IMR-90 (cell line): ENCODE measurements at regions not wholly inside any gene's neighbourhood (a gene's known extent, or its start where the extent isn't known, plus 50 kb on each side); places are given as distances from the start of the nearest gene placed in this dataset.

Experiments used
- ATAC-seq: fragments of 200-7000 bp; cut with Tn5 transposase; 2 replicates; pipeline ENCODE4 v1.9.1; 2020; ENCODE audit warnings: low read depth, mild to moderate bottlenecking, moderate library complexity
- BruUV-seq: library from RNA; stranded (reverse); fragments of 400-500 nt; replicated peaks from 2 replicates; lab custom pipeline; 2021; lab: Mats Ljungman, UMichigan
- CTCF ChIA-PET: fragments of 300-600 bp; formaldehyde crosslinking; extraction: SDS; loops from one replicate; lab custom pipeline; 2021; ENCODE audit warnings: antibody characterized with exemption; lab: Yijun Ruan, JAX
- POLR2A ChIA-PET: fragments of 300-600 bp; sonication (Branson Sonifier 250); formaldehyde crosslinking; loops from one replicate; lab custom pipeline; 2022; ENCODE audit warnings: antibody characterized with exemption; ENCODE audit not compliant: unreplicated experiment; lab: Charles Lee
- DNase-seq: peaks from one replicate; pipeline ENCODE4 v3.0.0; 2013
- H2AFZ ChIP-seq: replicated peaks from 2 replicates; pipeline ENCODE3; 2013; ENCODE audit warnings: low read length, mild to moderate bottlenecking; ENCODE audit not compliant: poor library complexity
- H2AK5ac ChIP-seq: 2 replicates; pipeline ENCODE4 v1.6.1; 2013; ENCODE audit warnings: low read depth, low read length, inconsistent platforms
- H2AK9ac ChIP-seq: replicated peaks from 2 replicates; pipeline ENCODE3; 2013; ENCODE audit warnings: mild to moderate bottlenecking, low read depth, low read length, moderate library complexity; ENCODE audit not compliant: poor library complexity
- H2BK120ac ChIP-seq: 2 replicates; pipeline ENCODE4 v1.6.1; 2013; ENCODE audit warnings: low read depth, low read length, inconsistent platforms
- H2BK15ac ChIP-seq: 3 replicates; pipeline ENCODE4 v1.6.1; 2013; ENCODE audit warnings: low read depth, low read length, inconsistent platforms
- H2BK20ac ChIP-seq: 2 replicates; pipeline ENCODE4 v1.6.1; 2013; ENCODE audit warnings: low read depth, mild to moderate bottlenecking, inconsistent platforms, low read length, moderate library complexity
- H2BK5ac ChIP-seq: 2 replicates; pipeline ENCODE4 v1.6.1; 2013; ENCODE audit warnings: mild to moderate bottlenecking, low read depth, low read length, inconsistent platforms; ENCODE audit not compliant: poor library complexity, severe bottlenecking
- H3K14ac ChIP-seq: replicated peaks from 2 replicates; pipeline ENCODE4 v1.6.1; 2013; ENCODE audit warnings: low read depth, low read length, inconsistent platforms
- H3K18ac ChIP-seq: 2 replicates; pipeline ENCODE4 v1.6.1; 2013; ENCODE audit warnings: low read depth, low read length, control low read depth
- H3K23ac ChIP-seq: 2 replicates; pipeline ENCODE4 v1.6.1; 2013; ENCODE audit warnings: low read depth, low read length, inconsistent platforms
- H3K27ac ChIP-seq: 2 replicates; pipeline ENCODE4 v1.5.1; 2013; ENCODE audit warnings: mild to moderate bottlenecking, control low read depth, low read length; ENCODE audit not compliant: insufficient read depth
- H3K27me3 ChIP-seq: 2 replicates; pipeline ENCODE4 v1.6.1; 2013; ENCODE audit warnings: low read length; ENCODE audit not compliant: control insufficient read depth, insufficient read depth
- H3K36me3 ChIP-seq: 2 replicates; pipeline ENCODE4 v1.6.1; 2013; ENCODE audit warnings: low read length, mixed read lengths; ENCODE audit not compliant: control insufficient read depth, insufficient read depth
- H3K4ac ChIP-seq: 2 replicates; pipeline ENCODE4 v1.6.1; 2013; ENCODE audit warnings: low read depth, low read length, inconsistent platforms
- H3K4me1 ChIP-seq: 2 replicates; pipeline ENCODE4 v1.6.1; 2013; ENCODE audit warnings: low read length, mixed read lengths; ENCODE audit not compliant: control insufficient read depth, insufficient read depth
- H3K4me2 ChIP-seq: 2 replicates; pipeline ENCODE4 v1.6.1; 2013; ENCODE audit warnings: low read depth, mild to moderate bottlenecking, control low read depth, low read length, moderate library complexity
- H3K4me3 ChIP-seq: 2 replicates; pipeline ENCODE4 v1.5.1; 2013; ENCODE audit warnings: low read depth, mild to moderate bottlenecking, control low read depth, low read length, moderate library complexity; ENCODE audit not compliant: insufficient read depth
- H3K56ac ChIP-seq: 2 replicates; pipeline ENCODE4 v1.6.1; 2013; ENCODE audit warnings: low read length, inconsistent platforms; ENCODE audit not compliant: insufficient read depth; ENCODE audit errors: extremely low read depth
- H3K79me1 ChIP-seq, 2 experiments: 2 replicates each; pipeline ENCODE4 v1.6.1; 2013; ENCODE audit warnings: low read length in 2 of 2, inconsistent platforms in 1 of 2, low read depth in 1 of 2
- H3K9ac ChIP-seq: 2 replicates; pipeline ENCODE4 v1.6.1; 2013; ENCODE audit warnings: low read depth, low read length, control low read depth
- H3K9me1 ChIP-seq: 2 replicates; pipeline ENCODE4 v1.6.1; 2013; ENCODE audit warnings: low read length, inconsistent platforms; ENCODE audit not compliant: insufficient read depth
- H3K9me3 ChIP-seq: 2 replicates; pipeline ENCODE4 v1.6.1; 2013; ENCODE audit warnings: low read length; ENCODE audit not compliant: control insufficient read depth, insufficient read depth
- H4K20me1 ChIP-seq: 2 replicates; pipeline ENCODE4 v1.6.1; 2013; ENCODE audit warnings: low read length, inconsistent platforms; ENCODE audit not compliant: insufficient read depth
- H4K5ac ChIP-seq: 2 replicates; pipeline ENCODE4 v1.6.1; 2013; ENCODE audit warnings: mild to moderate bottlenecking, low read depth, low read length, control low read depth
- H4K8ac ChIP-seq, 2 experiments: 2 replicates each; pipeline ENCODE4 v1.6.1; 2013; ENCODE audit warnings: low read depth in 2 of 2, low read length in 2 of 2, control low read depth in 1 of 2, inconsistent platforms in 1 of 2
- H4K91ac ChIP-seq: 2 replicates; pipeline ENCODE4 v1.6.1; 2013; ENCODE audit warnings: low read depth, low read length, inconsistent platforms; ENCODE audit not compliant: insufficient read depth
- BHLHE40 ChIP-seq: fragments of 150-350 bp; IDR thresholded peaks from 2 replicates; pipeline ENCODE4 v1.6.1; 2016; ENCODE audit warnings: mild to moderate bottlenecking, low read depth, low read length
- CEBPB ChIP-seq: IDR thresholded peaks from 2 replicates; pipeline ENCODE4 v1.6.1; 2012; ENCODE audit warnings: low read depth, low read length, improper control_type of control experiment
- CHD1 ChIP-seq: IDR thresholded peaks from 2 replicates; pipeline ENCODE4 v1.6.1; 2012; ENCODE audit warnings: low read depth, low read length, improper control_type of control experiment
- CTCF ChIP-seq: conservative IDR thresholded peaks from 2 replicates; pipeline ENCODE4 v1.5.1; 2012; ENCODE audit warnings: mild to moderate bottlenecking, low read depth, low read length, improper control_type of control experiment
- ELK1 ChIP-seq: fragments of 150-350 bp; IDR thresholded peaks from 2 replicates; pipeline ENCODE4 v1.6.1; 2016; ENCODE audit warnings: low read depth, mild to moderate bottlenecking, low read length, moderate library complexity, borderline replicate concordance
- FOS ChIP-seq: fragments of 150-350 bp; IDR thresholded peaks from 2 replicates; pipeline ENCODE4 v1.6.1; 2016; ENCODE audit warnings: low read depth, low read length
- MAFK ChIP-seq: IDR thresholded peaks from 2 replicates; pipeline ENCODE4 v1.6.1; 2012; ENCODE audit warnings: low read depth, low read length, improper control_type of control experiment
- MAZ ChIP-seq: IDR thresholded peaks from 2 replicates; pipeline ENCODE4 v1.6.1; 2012; ENCODE audit warnings: low read depth, mild to moderate bottlenecking, low read length, improper control_type of control experiment, moderate library complexity, borderline replicate concordance
- MXI1 ChIP-seq: IDR thresholded peaks from 2 replicates; pipeline ENCODE4 v1.6.1; 2012; ENCODE audit warnings: low read depth, mild to moderate bottlenecking, low read length, moderate library complexity, borderline replicate concordance
- NFE2L2 ChIP-seq: fragments of 150-350 bp; IDR thresholded peaks from 2 replicates; pipeline ENCODE4 v1.6.1; 2016; ENCODE audit warnings: low read depth, mild to moderate bottlenecking, low read length
- POLR2A ChIP-seq: IDR thresholded peaks from 2 replicates; pipeline ENCODE4 v1.6.1; 2012; ENCODE audit warnings: mild to moderate bottlenecking, low read depth, low read length
- RAD21 ChIP-seq: IDR thresholded peaks from 2 replicates; pipeline ENCODE4 v1.6.1; 2012; ENCODE audit warnings: low read length, improper control_type of control experiment
- RCOR1 ChIP-seq: IDR thresholded peaks from 2 replicates; pipeline ENCODE4 v1.6.1; 2012; ENCODE audit warnings: mild to moderate bottlenecking, low read length, improper control_type of control experiment; ENCODE audit not compliant: insufficient replicate concordance
- RFX5 ChIP-seq: IDR thresholded peaks from 2 replicates; pipeline ENCODE4 v1.8.0; 2012; ENCODE audit warnings: low read depth, mild to moderate bottlenecking, low read length, moderate library complexity
- SMC3 ChIP-seq: fragments of 150-350 bp; IDR thresholded peaks from 2 replicates; pipeline ENCODE4 v1.6.1; 2016; ENCODE audit warnings: low read depth, mild to moderate bottlenecking, antibody characterized with exemption, low read length, moderate library complexity
- USF2 ChIP-seq: fragments of 150-350 bp; IDR thresholded peaks from 2 replicates; pipeline ENCODE4 v1.6.1; 2017; ENCODE audit warnings: mild to moderate bottlenecking, antibody characterized with exemption, low read length, low read depth
- WGBS, 2 experiments: methylation state at CpG; one replicate each; pipeline versions ENCODE4 v1.1.5 to v1.1.7; 2013; ENCODE audit warnings: missing lambda C conversion rate in 2 of 2; ENCODE audit not compliant: insufficient read length in 1 of 2; ENCODE audit errors: extremely low coverage in 2 of 2; 5-methylcytosine and 5-hydroxymethylcytosine counted together
- dilution Hi-C: fragments of 300-500 bp; cut with HindIII; formaldehyde crosslinking; loops from one replicate; pipeline ENCODE4 v1.14.3; 2018; ENCODE audit warnings: low sequenced_read_pairs; ENCODE audit not compliant: unreplicated experiment
- in situ Hi-C: fragments of 300-500 bp; cut with MboI; formaldehyde crosslinking; loops from 3 replicates; pipeline ENCODE4 v1.14.3; 2019; ENCODE audit warnings: low sequenced_read_pairs, inconsistent platforms, mixed read lengths
- intact Hi-C: fragments of 100-400 bp; cut with micrococcal nuclease; formaldehyde crosslinking; loops from 2 replicates; pipeline ENCODE4 v1.10.0; 2022

- POLR2A ChIA-PET: no interaction called here
- Histone ChIP-seq H3K9me1 (no peaks in the 10 kb centered on the region), H3K56ac (no peak overlapping the region), H3K36me3 (no peaks in the 10 kb centered on the region), H3K18ac (no peak overlapping the region), H3K4me1 (no peaks in the 10 kb centered on the region), H3K9me3 (no peaks in the 10 kb centered on the region), H2BK5ac (no peak overlapping the region), H3K23ac (no peak overlapping the region), H3K4me3 (no peak overlapping the region), H4K5ac (no peak overlapping the region), H2AK5ac (no peak overlapping the region), H4K8ac (no peak overlapping the region), H3K4me2 (no peak overlapping the region), H4K20me1 (no peaks in the 10 kb centered on the region), H3K27me3 (peaks cover 7% of the 10 kb centered on the region), H2BK120ac (no peak overlapping the region), H2AK9ac (no peak overlapping the region), H3K4ac (no peak overlapping the region), H2AFZ (no peak overlapping the region), H2BK20ac (no peak overlapping the region), H2BK15ac (no peak overlapping the region), H3K14ac (no peak overlapping the region), H3K79me1 (no peaks in the 10 kb centered on the region), H3K9ac (no peak overlapping the region), H4K91ac (no peak overlapping the region), H3K27ac (no peak overlapping the region)
- dilution Hi-C loops (no loop called here), in situ Hi-C loops (loop anchor here (25.0 kb wide), 1 partner anchor 589 kb away; no protein-coding TSS in a partner anchor), intact Hi-C loops (no loop called here)
- no peak for DNase-seq
- ATAC-seq: no peak
- TF ChIP-seq SMC3 (no peak), MAZ (no peak), MAFK (no peak), RAD21 (no peak), MXI1 (no peak), POLR2A (no peak), FOS (no peak), CTCF (no peak), NFE2L2 (no peak), USF2 (no peak), RCOR1 (no peak), RFX5 (no peak), CHD1 (no peak), BHLHE40 (no peak), CEBPB (no peak), ELK1 (no peak)
- no TSS peak for BruUV-seq
- WGBS, 2 experiments: 83% methylated on average over 2 of the region's 5 CpGs; no CpG with 5 or more reads in 1 of the 2 experiments
- CTCF ChIA-PET: no interaction called here
Measured at GRCh38 chr1:29523136-29523535, 286.8 kb downstream of the PTPRU start.
